ENCODE measurements at regions not wholly inside any gene's neighbourhood (a gene's known extent, or its start where the extent isn't known, plus 50 kb on each side); places are given as distances from the start of the nearest gene placed in this dataset.
"Not testable (repeated sequence)": the region's sequence is repeated elsewhere in the genome, so short reads cannot be mapped to it uniquely, and the experiment has no call there.

GRCh38 chr9:95391271-95391670 lies 73.8 kb upstream of the FANCC start:
- H3K4me3 ChIP-seq (ENCODE audit: insufficient read depth, low read length); H4K20me1 ChIP-seq (ENCODE audit: insufficient read depth, low read length); H3K4me2 ChIP-seq (ENCODE audit: insufficient read depth, low read length); H3K4me1 ChIP-seq (ENCODE audit: insufficient read depth, low read length); H3K9me3 ChIP-seq (ENCODE audit: low read depth, low read length); H2AFZ ChIP-seq (ENCODE audit: low read length); DNase-seq (ENCODE audit: insufficient read length, low spot score, missing footprints); H3K36me3 ChIP-seq (ENCODE audit: insufficient read depth, low read length); H3K27me3 ChIP-seq (ENCODE audit: insufficient read depth, low read length); H3K27ac ChIP-seq (ENCODE audit: low read depth, low read length); H3K79me2 ChIP-seq (ENCODE audit: insufficient read depth, low read length): not testable (repeated sequence)

DNA sequence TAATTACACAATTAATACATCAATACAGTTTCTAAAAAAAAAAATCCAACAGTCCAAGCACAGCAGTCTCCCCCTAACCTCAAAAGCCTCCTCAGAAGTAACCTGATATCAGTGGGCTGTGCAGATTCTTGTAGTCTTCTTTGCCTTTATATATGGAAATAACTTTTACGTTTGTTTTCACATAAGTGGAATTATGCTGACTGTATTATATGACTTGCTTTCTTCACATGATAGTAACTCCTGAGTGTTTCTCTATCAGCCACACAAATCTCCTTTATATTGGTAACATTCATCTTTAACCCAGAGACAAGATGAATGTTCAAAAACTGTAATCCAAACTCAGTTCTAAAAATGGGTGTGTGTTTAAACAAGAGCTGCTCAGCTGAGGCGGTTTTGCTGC lies 71.9 kb upstream of the FANCC start:
- Histone ChIP-seq H3K4me1 (ENCODE audit: insufficient read depth, low read length) (no peaks in the 10 kb centered on the region), H3K79me2 (ENCODE audit: insufficient read depth, low read length) (no peaks in the 10 kb centered on the region), H3K9me3 (ENCODE audit: low read depth, low read length) (no peaks in the 10 kb centered on the region), H2AFZ (ENCODE audit: low read length) (no peak overlapping the region), H3K36me3 (ENCODE audit: insufficient read depth, low read length) (no peaks in the 10 kb centered on the region), H3K4me2 (ENCODE audit: insufficient read depth, low read length) (no peak overlapping the region), H3K27ac (ENCODE audit: low read depth, low read length) (no peak overlapping the region), H3K4me3 (ENCODE audit: insufficient read depth, low read length) (no peak overlapping the region), H3K27me3 (ENCODE audit: insufficient read depth, low read length) (peaks cover 8% of the 10 kb centered on the region), H4K20me1 (ENCODE audit: insufficient read depth, low read length) (no peaks in the 10 kb centered on the region)
- DNase-seq (ENCODE audit: insufficient read length, low spot score, missing footprints), result no peak
- TF ChIP-seq CTCF (IDR thresholded peaks at IDR 0.05; ENCODE audit: extremely low read depth, low read depth, low read length), result no peak

- H3K9me3 ChIP-seq (ENCODE audit: low read depth, low read length), result no peaks in the 10 kb centered on the region
- H3K27ac ChIP-seq (ENCODE audit: low read depth, low read length), result no peak overlapping the region
- H3K36me3 ChIP-seq (ENCODE audit: insufficient read depth, low read length), result no peaks in the 10 kb centered on the region
- no peak for DNase-seq (ENCODE audit: insufficient read length, low spot score, missing footprints)
- H3K4me3 ChIP-seq (ENCODE audit: insufficient read depth, low read length), result no peak overlapping the region
- H3K4me2 ChIP-seq (ENCODE audit: insufficient read depth, low read length), result no peak overlapping the region
- H4K20me1 ChIP-seq (ENCODE audit: insufficient read depth, low read length), result no peaks in the 10 kb centered on the region
- H3K4me1 ChIP-seq (ENCODE audit: insufficient read depth, low read length), result peaks cover 8% of the 10 kb centered on the region
- no peaks in the 10 kb centered on the region for H3K79me2 ChIP-seq (ENCODE audit: insufficient read depth, low read length)
- peaks cover 13% of the 10 kb centered on the region for H3K27me3 ChIP-seq (ENCODE audit: insufficient read depth, low read length)
- no peak overlapping the region for H2AFZ ChIP-seq (ENCODE audit: low read length)
- TF ChIP-seq CTCF (IDR thresholded peaks at IDR 0.05; ENCODE audit: extremely low read depth, low read depth, low read length), result no peak
Measured at GRCh38 chr9:95386843-95387242, 69.3 kb upstream of the FANCC start.

DNA sequence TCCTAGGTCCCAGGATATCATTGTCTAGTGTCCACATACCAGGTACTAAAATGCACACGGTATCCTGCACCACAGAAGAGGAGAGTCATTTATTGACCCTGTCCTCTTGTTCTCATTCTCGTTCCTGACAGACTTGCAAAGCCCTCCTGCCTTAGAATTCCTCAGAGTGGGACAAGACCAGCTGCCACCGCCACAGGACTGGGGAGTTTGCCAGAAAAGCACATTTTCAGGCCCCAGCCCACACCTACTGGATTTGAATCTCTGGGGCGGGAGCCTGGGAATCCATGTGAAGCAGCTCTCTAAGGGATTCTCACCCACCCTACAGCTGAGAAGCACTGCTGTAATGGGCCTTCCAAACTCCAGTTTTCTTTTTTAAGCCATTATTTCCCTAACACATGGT lies 68.0 kb upstream of the FANCC start:
- TF ChIP-seq CTCF (IDR thresholded peaks at IDR 0.05; ENCODE audit: extremely low read depth, low read depth, low read length), result no peak
- no peaks in the 10 kb centered on the region for H3K9me3 ChIP-seq (ENCODE audit: low read depth, low read length)
- H2AFZ ChIP-seq (ENCODE audit: low read length), result no peak overlapping the region
- no peak overlapping the region for H3K4me3 ChIP-seq (ENCODE audit: insufficient read depth, low read length)
- no peaks in the 10 kb centered on the region for H3K79me2 ChIP-seq (ENCODE audit: insufficient read depth, low read length)
- peaks cover 19% of the 10 kb centered on the region for H3K4me1 ChIP-seq (ENCODE audit: insufficient read depth, low read length)
- no peak for DNase-seq (ENCODE audit: insufficient read length, low spot score, missing footprints)
- no peak overlapping the region for H3K27ac ChIP-seq (ENCODE audit: low read depth, low read length)
- no peaks in the 10 kb centered on the region for H4K20me1 ChIP-seq (ENCODE audit: insufficient read depth, low read length)
- no peaks in the 10 kb centered on the region for H3K36me3 ChIP-seq (ENCODE audit: insufficient read depth, low read length)
- peaks cover 16% of the 10 kb centered on the region for H3K27me3 ChIP-seq (ENCODE audit: insufficient read depth, low read length)
- no peak overlapping the region for H3K4me2 ChIP-seq (ENCODE audit: insufficient read depth, low read length)

DNA sequence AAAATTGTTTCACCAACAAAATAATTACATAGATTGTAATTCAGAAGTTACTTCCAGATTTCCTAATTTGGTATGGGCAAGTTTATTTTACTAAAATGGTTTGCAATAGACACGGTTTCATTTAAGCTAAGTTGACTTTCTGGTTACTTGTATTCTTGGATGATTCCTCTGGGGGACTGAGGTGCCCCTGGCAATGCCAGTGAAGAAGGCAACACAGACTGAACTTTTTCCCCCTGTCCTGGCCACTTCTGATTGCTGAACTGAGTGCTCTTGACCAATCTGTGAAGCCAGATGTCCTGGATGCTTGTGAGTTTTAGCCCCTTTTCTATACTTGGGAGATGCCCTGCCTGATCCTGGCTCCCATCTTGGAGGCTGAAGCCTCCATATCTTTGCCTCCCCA lies 66.3 kb upstream of the FANCC start:
- no peak overlapping the region for H3K4me3 ChIP-seq (ENCODE audit: insufficient read depth, low read length)
- no peaks in the 10 kb centered on the region for H3K79me2 ChIP-seq (ENCODE audit: insufficient read depth, low read length)
- H3K4me1 ChIP-seq (ENCODE audit: insufficient read depth, low read length), result peaks cover 19% of the 10 kb centered on the region
- H3K4me2 ChIP-seq (ENCODE audit: insufficient read depth, low read length), result no peak overlapping the region
- no peak overlapping the region for H3K27ac ChIP-seq (ENCODE audit: low read depth, low read length)
- H3K27me3 ChIP-seq (ENCODE audit: insufficient read depth, low read length), result peaks cover 16% of the 10 kb centered on the region
- H3K36me3 ChIP-seq (ENCODE audit: insufficient read depth, low read length), result no peaks in the 10 kb centered on the region
- no peak for DNase-seq (ENCODE audit: insufficient read length, low spot score, missing footprints)
- TF ChIP-seq CTCF (IDR thresholded peaks at IDR 0.05; ENCODE audit: extremely low read depth, low read depth, low read length), result no peak
- H3K9me3 ChIP-seq (ENCODE audit: low read depth, low read length), result no peaks in the 10 kb centered on the region
- H2AFZ ChIP-seq (ENCODE audit: low read length), result no peak overlapping the region
- H4K20me1 ChIP-seq (ENCODE audit: insufficient read depth, low read length), result no peaks in the 10 kb centered on the region
